NCI-H446 treated with DMSO at 0.1 percent for 48 hours (cell line): ENCODE measurements at regions not wholly inside any gene's neighbourhood (a gene's known extent, or its start where the extent isn't known, plus 50 kb on each side); places are given as distances from the start of the nearest gene placed in this dataset.

Source experiments
- DNase-seq: peaks from one replicate; lab custom pipeline; 2025; lab: John Stamatoyannopoulos, UW

- DNase-seq, result no peak
Observed at GRCh38 chr18:78903436-78904178, 76.0 kb upstream of the SALL3 start.

GRCh38 chr18:78904179-78904531 lies 75.5 kb upstream of the SALL3 start:
- DNase-seq, result no peak

- DNase-seq, result no peak
Observed at GRCh38 chr18:78905334-78905733, 74.3 kb upstream of the SALL3 start.

- DNase-seq, result no peak
Observed at GRCh38 chr18:78906066-78906465, 73.6 kb upstream of the SALL3 start.

- DNase-seq, result no peak
Observed at GRCh38 chr18:78908462-78909260, 71.0 kb upstream of the SALL3 start.

GRCh38 chr18:78911751-78912283 lies 67.8 kb upstream of the SALL3 start:
- no peak for DNase-seq

- no peak for DNase-seq
Observed at GRCh38 chr18:78912336-78912735, 67.3 kb upstream of the SALL3 start.

GRCh38 chr18:78912844-78913243 lies 66.8 kb upstream of the SALL3 start:
- no peak for DNase-seq

- DNase-seq, result no peak
Observed at GRCh38 chr18:78913395-78913794, 66.2 kb upstream of the SALL3 start.

GRCh38 chr18:78913830-78914231 lies 65.8 kb upstream of the SALL3 start:
- DNase-seq, result no peak

GRCh38 chr18:78914249-78914935 lies 65.2 kb upstream of the SALL3 start:
- DNase-seq, result no peak

- no peak for DNase-seq
Observed at GRCh38 chr18:78915446-78916008, 64.1 kb upstream of the SALL3 start.

- no peak for DNase-seq
Observed at GRCh38 chr18:78918707-78919106, 60.9 kb upstream of the SALL3 start.

- no peak for DNase-seq
Observed at GRCh38 chr18:78919956-78920355, 59.7 kb upstream of the SALL3 start.

- DNase-seq, result no peak
Observed at GRCh38 chr18:78920456-78921138, 59.0 kb upstream of the SALL3 start.

GRCh38 chr18:78922856-78923255 lies 56.8 kb upstream of the SALL3 start:
- DNase-seq, result no peak

- no peak for DNase-seq
Observed at GRCh38 chr18:78924301-78924700, 55.3 kb upstream of the SALL3 start.

GRCh38 chr18:78924786-78925540 lies 54.7 kb upstream of the SALL3 start:
- no peak for DNase-seq

- no peak for DNase-seq
Observed at GRCh38 chr18:78925557-78926242, 53.9 kb upstream of the SALL3 start.

- DNase-seq, result no peak
Observed at GRCh38 chr18:78926243-78926615, 53.4 kb upstream of the SALL3 start.
